ENCODE measurements at regions not wholly inside any gene's neighbourhood (a gene's known extent, or its start where the extent isn't known, plus 50 kb on each side); places are given as distances from the start of the nearest gene placed in this dataset.

GRCh38 chr6:51459958-51460357, 627.5 kb downstream of the PKHD1 start:
- no peak for TF ChIP-seq CTCF (conservative IDR thresholded peaks at IDR 0.05 in 1 of 2, IDR thresholded peaks at IDR 0.05 in 1 of 2; ENCODE audit: low read depth in 1 of 2, low read length in 2 of 2)
- no peak for TF ChIP-seq EZH2 (IDR thresholded peaks at IDR 0.05; ENCODE audit: low read length, missing control alignments)
